GM12873 (cell line): ENCODE measurements at regions not wholly inside any gene's neighbourhood (a gene's known extent, or its start where the extent isn't known, plus 50 kb on each side); places are given as distances from the start of the nearest gene placed in this dataset.

Experiments used
- TF ChIP-seq, protein P1 (sequence below): IDR thresholded peaks from 2 replicates; pipeline ENCODE4 v1.5.1; 2012; ENCODE audit warnings: low read depth, mild to moderate bottlenecking, moderate library complexity, low read length, control low read depth; ENCODE audit not compliant: insufficient read depth; ENCODE audit errors: missing control alignments

DNA sequence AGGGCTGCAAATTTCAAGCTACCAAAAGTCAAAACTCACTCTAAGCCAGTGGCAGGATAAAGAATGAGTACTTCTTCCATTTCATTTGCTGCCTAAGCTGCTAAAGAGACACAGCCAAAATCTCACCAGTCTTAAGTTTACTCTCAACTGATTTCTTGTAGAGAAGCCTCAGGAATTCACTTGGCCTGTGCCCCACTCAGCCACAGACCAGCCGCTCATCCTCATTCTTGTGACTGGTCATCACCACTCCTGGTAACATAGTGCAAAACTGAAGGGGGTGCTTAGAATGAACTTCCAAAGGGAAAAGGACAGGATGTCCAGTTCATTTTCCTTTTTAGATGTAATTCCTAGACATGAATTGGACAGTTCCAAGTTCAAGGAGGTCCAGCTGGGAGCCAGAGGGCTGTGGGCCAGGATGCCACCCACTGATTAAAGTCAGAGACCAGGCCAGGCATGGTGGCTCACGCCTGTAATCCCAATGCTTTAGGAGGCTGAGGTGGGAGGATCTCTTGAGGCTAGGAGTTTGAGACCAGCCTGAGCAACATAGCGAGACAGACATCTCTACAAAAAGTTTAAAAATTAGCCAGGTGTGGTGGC lies 72.7 kb upstream of the RANBP3L start:
- TF ChIP-seq, protein P1, sequence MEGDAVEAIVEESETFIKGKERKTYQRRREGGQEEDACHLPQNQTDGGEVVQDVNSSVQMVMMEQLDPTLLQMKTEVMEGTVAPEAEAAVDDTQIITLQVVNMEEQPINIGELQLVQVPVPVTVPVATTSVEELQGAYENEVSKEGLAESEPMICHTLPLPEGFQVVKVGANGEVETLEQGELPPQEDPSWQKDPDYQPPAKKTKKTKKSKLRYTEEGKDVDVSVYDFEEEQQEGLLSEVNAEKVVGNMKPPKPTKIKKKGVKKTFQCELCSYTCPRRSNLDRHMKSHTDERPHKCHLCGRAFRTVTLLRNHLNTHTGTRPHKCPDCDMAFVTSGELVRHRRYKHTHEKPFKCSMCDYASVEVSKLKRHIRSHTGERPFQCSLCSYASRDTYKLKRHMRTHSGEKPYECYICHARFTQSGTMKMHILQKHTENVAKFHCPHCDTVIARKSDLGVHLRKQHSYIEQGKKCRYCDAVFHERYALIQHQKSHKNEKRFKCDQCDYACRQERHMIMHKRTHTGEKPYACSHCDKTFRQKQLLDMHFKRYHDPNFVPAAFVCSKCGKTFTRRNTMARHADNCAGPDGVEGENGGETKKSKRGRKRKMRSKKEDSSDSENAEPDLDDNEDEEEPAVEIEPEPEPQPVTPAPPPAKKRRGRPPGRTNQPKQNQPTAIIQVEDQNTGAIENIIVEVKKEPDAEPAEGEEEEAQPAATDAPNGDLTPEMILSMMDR = no peak

DNA sequence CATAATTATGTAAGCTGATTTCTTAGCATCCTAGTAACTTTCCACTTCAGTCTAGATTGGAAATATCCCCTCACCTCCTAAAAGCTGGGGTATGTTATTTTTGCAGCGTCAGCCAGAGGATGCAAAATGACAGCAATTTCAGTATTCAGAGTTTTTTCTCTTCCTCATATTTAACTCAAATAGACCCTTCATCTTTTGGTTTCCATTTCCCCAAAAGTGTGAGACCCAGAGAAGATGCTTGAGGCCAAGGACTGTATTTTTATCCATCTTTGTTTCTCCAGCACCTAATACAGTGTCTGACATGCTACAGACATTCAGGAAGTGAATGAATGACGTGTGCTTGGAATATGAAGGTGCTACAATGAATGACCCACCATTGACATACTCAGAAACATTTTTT lies 75.5 kb upstream of the RANBP3L start:
- TF ChIP-seq, protein P1 = no peak

DNA sequence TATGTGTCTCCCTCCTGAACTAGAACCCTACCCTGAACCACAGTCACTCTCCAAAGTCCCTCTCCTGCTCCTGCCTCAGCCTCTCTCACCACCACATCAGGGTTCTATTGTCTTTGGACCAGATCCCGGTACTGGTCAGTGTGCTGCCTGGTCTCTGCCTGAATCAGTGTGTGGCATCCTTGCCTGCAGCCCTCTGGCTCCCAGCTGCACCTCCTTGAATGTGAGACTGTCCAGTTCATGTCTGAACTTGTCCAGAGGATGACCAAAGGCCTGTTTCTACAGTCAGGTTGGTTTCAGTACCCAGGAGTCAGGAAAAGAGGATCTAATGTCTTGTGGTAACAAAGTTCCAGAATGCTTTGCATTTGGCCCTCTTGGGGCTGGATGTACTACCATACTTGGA lies 76.8 kb upstream of the RANBP3L start:
- TF ChIP-seq, protein P1 = no peak

DNA sequence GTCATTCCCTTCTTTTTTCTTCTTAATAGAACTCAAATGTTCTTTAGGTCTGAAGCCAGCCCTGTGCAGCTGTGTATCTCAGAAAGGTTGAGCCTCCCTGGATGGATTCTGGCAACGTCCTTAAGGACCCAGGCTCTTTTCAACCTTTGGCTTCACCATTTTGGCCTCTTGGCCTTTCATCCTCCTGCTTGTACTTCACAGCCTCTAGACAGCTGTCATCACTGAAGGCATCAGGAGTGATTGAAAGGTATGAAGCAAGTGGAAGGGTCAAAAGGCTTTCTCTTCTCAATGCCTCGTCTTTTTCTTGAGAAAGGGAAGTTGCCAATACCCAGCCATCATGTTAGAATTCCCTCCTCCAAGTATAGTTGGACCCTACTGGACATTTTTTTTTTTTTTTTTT lies 81.2 kb upstream of the RANBP3L start:
- TF ChIP-seq, protein P1 = no peak

DNA sequence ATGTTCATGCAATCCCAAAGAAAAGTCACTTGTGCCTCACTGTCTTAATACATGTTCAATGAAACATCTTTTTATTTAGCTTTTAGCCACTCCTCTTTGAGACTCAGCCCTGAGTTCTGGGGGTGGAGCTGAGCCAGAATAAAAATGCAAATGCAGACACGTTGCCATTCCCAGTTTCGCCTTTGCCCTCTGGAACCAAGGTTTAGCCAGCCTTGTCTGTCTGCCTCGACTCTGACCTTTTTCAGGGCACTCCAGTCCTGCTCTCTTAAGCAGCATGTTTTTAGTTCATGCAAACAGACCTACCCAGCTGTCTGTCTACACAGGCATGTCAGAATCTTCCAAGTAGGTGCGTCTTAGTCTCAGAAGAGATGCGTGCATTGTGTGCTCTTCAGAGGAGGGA lies 82.2 kb upstream of the RANBP3L start:
- TF ChIP-seq, protein P1 = no peak

DNA sequence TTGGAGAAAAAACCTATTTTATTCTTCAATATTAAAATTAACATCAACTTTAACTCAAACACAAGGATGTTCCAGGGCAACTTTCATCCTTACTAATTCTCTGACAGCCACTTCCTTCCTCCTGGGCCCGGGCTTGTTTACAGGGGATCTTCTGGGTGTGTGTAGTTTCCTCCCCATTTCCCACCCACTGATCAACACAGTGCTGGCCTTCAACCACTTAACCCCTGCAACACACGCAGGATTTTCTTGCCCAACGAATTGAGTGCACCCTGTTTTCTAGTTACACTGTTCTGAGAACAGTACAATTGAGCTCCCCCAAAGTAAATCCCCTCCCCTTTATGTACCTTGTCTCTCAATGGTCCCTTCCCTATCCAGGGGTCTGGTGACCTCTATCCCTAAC lies 83.1 kb upstream of the RANBP3L start:
- TF ChIP-seq, protein P1 = no peak

DNA sequence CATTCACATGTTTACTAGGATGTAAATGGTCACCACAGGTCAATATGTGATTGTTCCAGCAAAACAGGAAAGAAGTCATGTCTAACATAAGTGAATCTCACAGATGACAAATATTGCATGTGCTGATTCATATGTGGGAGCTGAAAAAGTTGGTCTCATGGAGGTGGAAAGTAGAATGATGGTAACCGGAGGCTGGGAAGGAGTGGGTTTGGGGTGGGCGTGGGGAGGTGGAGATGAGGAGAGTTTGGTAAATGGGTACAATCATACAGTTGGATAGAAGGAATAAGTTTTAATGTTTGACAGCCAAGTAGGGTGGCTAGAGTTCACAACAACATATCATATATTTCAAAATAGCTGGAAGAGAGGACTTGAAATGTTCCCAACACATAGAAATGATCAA lies 83.8 kb upstream of the RANBP3L start:
- TF ChIP-seq, protein P1 = no peak
